Caco-2 (cell line): ENCODE measurements at regions not wholly inside any gene's neighbourhood (a gene's known extent, or its start where the extent isn't known, plus 50 kb on each side); places are given as distances from the start of the nearest gene placed in this dataset.

ENCODE experiments used
- BruUV-seq: library from RNA; stranded (reverse); fragments of 400-500 nt; replicated peaks from 2 replicates; lab custom pipeline; 2021; lab: Mats Ljungman, UMichigan
- CTCF ChIA-PET: fragments of 300-600 bp; sonication (Branson Sonifier 250); formaldehyde crosslinking; loops from one replicate; lab custom pipeline; 2022; ENCODE audit warnings: antibody characterized with exemption; lab: Charles Lee
- POLR2A ChIA-PET: fragments of 300-600 bp; sonication (Branson Sonifier 250); formaldehyde crosslinking; loops from one replicate; lab custom pipeline; 2022; ENCODE audit warnings: antibody characterized with exemption; lab: Charles Lee
- DNase-seq, 2 experiments: peaks; one replicate each; pipeline versions ENCODE4 v3.0.0 to v3.0.0-alpha.2; 2020 to 2022
- H3K27me3 ChIP-seq: replicated peaks from 2 replicates; pipeline ENCODE4 v1.6.0; 2011; ENCODE audit warnings: low read length; ENCODE audit not compliant: control insufficient read depth, insufficient read depth
- H3K36me3 ChIP-seq: 2 replicates; pipeline ENCODE4 v1.5.1; 2011; ENCODE audit warnings: low read length; ENCODE audit not compliant: control insufficient read depth, insufficient read depth
- H3K4me1 ChIP-seq: fragments of 250-450 bp; sonication (Bioruptor Pico); 2 replicates; pipeline ENCODE4 v1.5.1; 2020; ENCODE audit warnings: mild to moderate bottlenecking
- H3K4me3 ChIP-seq: 2 replicates; pipeline ENCODE4 v1.5.1; 2011; ENCODE audit warnings: low read depth, mild to moderate bottlenecking, control low read depth, low read length
- H3K9me3 ChIP-seq: fragments of 250-450 bp; sonication (Bioruptor Pico); 2 replicates; pipeline ENCODE4 v1.5.1; 2020; ENCODE audit warnings: mild to moderate bottlenecking, moderate library complexity
- H3K27ac Mint-ChIP-seq: one replicate; pipeline ENCODE4 v1.8.0; 2022; ENCODE audit warnings: mixed read lengths; ENCODE audit not compliant: unreplicated experiment
- H3K27me3 Mint-ChIP-seq: one replicate; pipeline ENCODE4 v1.8.0; 2022; ENCODE audit warnings: mixed read lengths; ENCODE audit not compliant: insufficient read depth, unreplicated experiment
- H3K36me3 Mint-ChIP-seq: one replicate; pipeline ENCODE4 v1.8.0; 2022; ENCODE audit warnings: mild to moderate bottlenecking, mixed read lengths; ENCODE audit not compliant: insufficient read depth, unreplicated experiment
- H3K4me1 Mint-ChIP-seq: one replicate; pipeline ENCODE4 v1.8.0; 2022; ENCODE audit warnings: low read depth, mixed read lengths; ENCODE audit not compliant: unreplicated experiment
- H3K4me3 Mint-ChIP-seq: one replicate; pipeline ENCODE4 v1.8.0; 2022; ENCODE audit warnings: mild to moderate bottlenecking, moderate library complexity, mixed read lengths; ENCODE audit not compliant: unreplicated experiment
- H3K9me3 Mint-ChIP-seq: one replicate; pipeline ENCODE4 v1.8.0; 2022; ENCODE audit warnings: mixed read lengths; ENCODE audit not compliant: unreplicated experiment
- intact Hi-C: fragments of 100-400 bp; cut with micrococcal nuclease; formaldehyde crosslinking; loops from one replicate; pipeline ENCODE4 v1.10.0; 2022; ENCODE audit not compliant: unreplicated experiment
- TF ChIP-seq, protein P1 (sequence below), 2 experiments: fragments of 200-600 bp in 1 of 2; IDR thresholded peaks; 1 replicate in 1 of 2; 2 replicates in 1 of 2; pipeline versions ENCODE4 v1.5.1 to v1.8.0; 2011 to 2022; ENCODE audit warnings: antibody characterized with exemption in 1 of 2, control low read depth in 1 of 2, inconsistent platforms in 1 of 2, low read depth in 1 of 2, low read length in 1 of 2, mild to moderate bottlenecking in 1 of 2, moderate library complexity in 1 of 2; ENCODE audit not compliant: insufficient read depth in 1 of 2, severe bottlenecking in 1 of 2, unreplicated experiment in 1 of 2

DNA sequence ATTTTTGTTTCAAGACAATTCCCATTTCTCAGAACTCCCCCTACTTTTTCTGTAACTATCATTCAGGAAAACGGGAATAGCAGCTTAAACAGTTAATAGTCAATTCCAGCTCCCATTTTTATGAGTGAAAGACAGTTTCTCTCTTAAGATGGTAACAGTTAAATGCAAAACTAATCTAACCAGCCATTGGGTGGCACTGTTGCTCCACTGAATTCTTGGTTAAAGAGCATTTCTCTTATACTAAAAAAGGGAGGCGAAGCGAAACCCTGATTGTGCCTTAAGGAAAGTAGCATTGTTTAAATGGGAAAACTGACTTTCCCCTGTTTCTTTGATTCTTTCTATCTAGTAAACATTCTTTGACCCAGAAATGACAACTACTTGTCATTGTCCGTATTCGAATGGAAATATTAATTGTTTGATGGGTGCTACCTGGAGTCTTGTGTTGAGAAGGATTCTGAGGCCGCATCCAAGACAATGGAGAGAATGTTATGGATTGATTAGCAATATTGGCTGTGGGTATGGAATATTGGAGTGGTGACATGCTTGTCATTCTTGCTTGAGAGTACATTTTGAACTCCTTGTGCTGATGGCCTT lies 507.8 kb downstream of the MAT2B start:
- Mint-ChIP-seq H3K4me3 (no peak overlapping the region), H3K36me3 (no peaks in the 10 kb centered on the region), H3K27me3 (peaks cover 3% of the 10 kb centered on the region), H3K27ac (no peak overlapping the region), H3K9me3 (no peaks in the 10 kb centered on the region), H3K4me1 (no peaks in the 10 kb centered on the region)
- TF ChIP-seq, protein P1, sequence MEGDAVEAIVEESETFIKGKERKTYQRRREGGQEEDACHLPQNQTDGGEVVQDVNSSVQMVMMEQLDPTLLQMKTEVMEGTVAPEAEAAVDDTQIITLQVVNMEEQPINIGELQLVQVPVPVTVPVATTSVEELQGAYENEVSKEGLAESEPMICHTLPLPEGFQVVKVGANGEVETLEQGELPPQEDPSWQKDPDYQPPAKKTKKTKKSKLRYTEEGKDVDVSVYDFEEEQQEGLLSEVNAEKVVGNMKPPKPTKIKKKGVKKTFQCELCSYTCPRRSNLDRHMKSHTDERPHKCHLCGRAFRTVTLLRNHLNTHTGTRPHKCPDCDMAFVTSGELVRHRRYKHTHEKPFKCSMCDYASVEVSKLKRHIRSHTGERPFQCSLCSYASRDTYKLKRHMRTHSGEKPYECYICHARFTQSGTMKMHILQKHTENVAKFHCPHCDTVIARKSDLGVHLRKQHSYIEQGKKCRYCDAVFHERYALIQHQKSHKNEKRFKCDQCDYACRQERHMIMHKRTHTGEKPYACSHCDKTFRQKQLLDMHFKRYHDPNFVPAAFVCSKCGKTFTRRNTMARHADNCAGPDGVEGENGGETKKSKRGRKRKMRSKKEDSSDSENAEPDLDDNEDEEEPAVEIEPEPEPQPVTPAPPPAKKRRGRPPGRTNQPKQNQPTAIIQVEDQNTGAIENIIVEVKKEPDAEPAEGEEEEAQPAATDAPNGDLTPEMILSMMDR (IDR thresholded peaks at IDR 0.05; ENCODE audit: insufficient read depth in 1 of 2, low read depth in 1 of 2, low read length in 1 of 2, severe bottlenecking in 1 of 2, unreplicated experiment in 1 of 2) = peak; percentile 63 to 69
- Histone ChIP-seq H3K4me1 (no peaks in the 10 kb centered on the region), H3K9me3 (no peaks in the 10 kb centered on the region), H3K27me3 (no peaks in the 10 kb centered on the region), H3K4me3 (no peak overlapping the region), H3K36me3 (no peaks in the 10 kb centered on the region)
- POLR2A ChIA-PET = no interaction called here
- CTCF ChIA-PET = interaction anchor here (0.6 to 1.0 kb wide), 4 partner anchors 449 to 639 kb away, joined by 3 to 9 read pairs (median 6); no protein-coding TSS in a partner anchor
- intact Hi-C loops = loop anchor here (1.0 to 5.0 kb wide), 7 partner anchors 316 to 1444 kb away; no protein-coding TSS in a partner anchor
- DNase-seq = peak; percentile 57 to 68
- no TSS peak for BruUV-seq

DNA sequence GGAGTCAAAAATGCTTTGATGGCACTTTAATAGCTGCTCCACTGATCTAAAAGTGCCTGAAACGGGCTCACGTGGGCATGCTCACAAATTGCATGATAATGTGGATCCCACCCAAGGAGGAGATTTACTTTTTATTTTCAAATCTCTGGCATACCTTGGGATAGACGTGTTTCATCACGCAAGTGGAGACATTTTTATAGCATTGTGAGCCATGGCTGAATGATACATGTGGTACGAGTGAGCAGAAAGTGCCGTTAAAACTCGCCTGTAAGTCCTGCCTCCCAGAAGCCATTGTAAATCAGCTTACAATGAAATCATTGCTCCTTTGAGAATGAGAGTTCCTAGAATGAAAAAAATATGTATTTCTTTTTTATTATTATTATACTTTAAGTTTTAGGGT lies 514.7 kb downstream of the MAT2B start:
- DNase-seq = no peak

DNA sequence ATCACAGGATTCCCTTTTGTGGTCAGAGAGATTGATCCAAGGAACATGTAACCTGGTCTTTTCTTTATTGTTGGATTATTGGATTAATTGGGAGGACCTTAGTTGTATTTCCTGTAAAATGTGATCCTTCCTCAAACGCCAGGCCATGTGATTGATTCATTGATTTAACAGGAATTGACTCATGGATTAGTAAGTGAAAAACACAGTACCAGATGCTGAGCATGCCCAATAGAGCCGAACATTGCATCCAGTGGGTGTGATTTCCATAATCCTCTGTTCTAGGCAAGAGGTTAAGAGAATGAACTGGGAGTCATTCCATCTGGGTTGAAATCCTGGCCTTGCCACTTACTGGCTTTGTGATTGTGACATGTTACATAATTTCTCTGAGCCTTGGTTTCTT lies 522.3 kb downstream of the MAT2B start:
- Histone ChIP-seq H3K4me3 (no peak overlapping the region), H3K9me3 (no peaks in the 10 kb centered on the region), H3K36me3 (no peaks in the 10 kb centered on the region), H3K4me1 (no peaks in the 10 kb centered on the region), H3K27me3 (no peaks in the 10 kb centered on the region)
- ChIA-PET CTCF (no interaction called here), POLR2A (no interaction called here)
- peaks cover 3% of the 10 kb centered on the region for H3K27me3 Mint-ChIP-seq
- intact Hi-C loops = no loop called here
- TF ChIP-seq, protein P1 (IDR thresholded peaks at IDR 0.05; ENCODE audit: insufficient read depth in 1 of 2, low read depth in 1 of 2, low read length in 1 of 2, severe bottlenecking in 1 of 2, unreplicated experiment in 1 of 2) = no peak
- no peak overlapping the region for H3K4me3 Mint-ChIP-seq
- BruUV-seq = no TSS peak
- H3K27ac Mint-ChIP-seq = no peak overlapping the region
- no peak for DNase-seq
- H3K9me3 Mint-ChIP-seq = no peaks in the 10 kb centered on the region
- no peaks in the 10 kb centered on the region for H3K36me3 Mint-ChIP-seq
- no peaks in the 10 kb centered on the region for H3K4me1 Mint-ChIP-seq

More for the DNA sequence above, 514.7 kb downstream of the MAT2B start:
- Histone ChIP-seq H3K27me3 (no peaks in the 10 kb centered on the region), H3K4me1 (no peaks in the 10 kb centered on the region), H3K4me3 (no peak overlapping the region), H3K9me3 (no peaks in the 10 kb centered on the region), H3K36me3 (no peaks in the 10 kb centered on the region)
- ChIA-PET CTCF (no interaction called here), POLR2A (no interaction called here)
- Mint-ChIP-seq H3K4me1 (no peaks in the 10 kb centered on the region), H3K27ac (no peak overlapping the region), H3K9me3 (no peaks in the 10 kb centered on the region), H3K27me3 (peaks cover 6% of the 10 kb centered on the region), H3K4me3 (no peak overlapping the region), H3K36me3 (no peaks in the 10 kb centered on the region)
- TF ChIP-seq, protein P1 (IDR thresholded peaks at IDR 0.05; ENCODE audit: insufficient read depth in 1 of 2, low read depth in 1 of 2, low read length in 1 of 2, severe bottlenecking in 1 of 2, unreplicated experiment in 1 of 2) = no peak
- intact Hi-C loops = no loop called here
- BruUV-seq = no TSS peak
